SK-N-SH (cell line): ENCODE measurements at regions not wholly inside any gene's neighbourhood (a gene's known extent, or its start where the extent isn't known, plus 50 kb on each side); places are given as distances from the start of the nearest gene placed in this dataset.

Experiments
- CTCF ChIP-seq: fragments of 200-600 bp; sonication (generic); IDR thresholded peaks from 2 replicates; pipeline ENCODE4 v1.6.1; 2017; ENCODE audit warnings: antibody characterized with exemption, mild to moderate bottlenecking, moderate library complexity
- EP300 ChIP-seq, 2 experiments: IDR thresholded peaks; 2 replicates each; pipeline versions ENCODE4 v1.4.0 to v1.6.1; 2012; ENCODE audit warnings: borderline replicate concordance in 1 of 2, low read depth in 1 of 2, low read length in 1 of 2
- EZH2phosphoT487 ChIP-seq: fragments of 200-600 bp; sonication (generic); IDR thresholded peaks from 2 replicates; pipeline ENCODE4 v1.6.1; 2017; ENCODE audit warnings: low read depth, mixed run types, mild to moderate bottlenecking, antibody characterized with exemption, moderate library complexity, borderline replicate concordance
- FOXJ3 ChIP-seq: sonication (generic); formaldehyde crosslinking; IDR thresholded peaks from 2 replicates; pipeline ENCODE4 v1.5.1; 2020; ENCODE audit warnings: mild to moderate bottlenecking, missing genetic modification reagents
- GATA2 ChIP-seq: sonication (generic); formaldehyde crosslinking; IDR thresholded peaks from 2 replicates; pipeline ENCODE4 v1.5.0; 2020; ENCODE audit warnings: mild to moderate bottlenecking, missing genetic modification reagents
- JUND ChIP-seq: IDR thresholded peaks from 2 replicates; pipeline ENCODE4 v1.4.0; 2012
- MAX ChIP-seq: IDR thresholded peaks from 2 replicates; pipeline ENCODE4 v1.4.0; 2012; ENCODE audit warnings: low read depth
- NFIC ChIP-seq: IDR thresholded peaks from 2 replicates; pipeline ENCODE4 v1.4.0; 2012; ENCODE audit warnings: borderline replicate concordance
- NRF1 ChIP-seq: IDR thresholded peaks from 2 replicates; pipeline ENCODE4 v1.6.1; 2012; ENCODE audit warnings: low read depth, mild to moderate bottlenecking, low read length
- POLR2AphosphoS5 ChIP-seq: IDR thresholded peaks from 2 replicates; pipeline ENCODE4 v1.6.1; 2012; ENCODE audit warnings: low read depth, low read length
- SIN3A ChIP-seq: IDR thresholded peaks from 2 replicates; pipeline ENCODE4 v1.6.1; 2012; ENCODE audit warnings: low read depth, mild to moderate bottlenecking, low read length, moderate library complexity, borderline replicate concordance
- SMC3 ChIP-seq: IDR thresholded peaks from 2 replicates; pipeline ENCODE4 v1.6.1; 2012; ENCODE audit warnings: low read depth, low read length, improper control_type of control experiment
- TCF12 ChIP-seq: IDR thresholded peaks from 2 replicates; pipeline ENCODE4 v1.4.0; 2012
- USF2 ChIP-seq: fragments of 150-350 bp; IDR thresholded peaks from 2 replicates; pipeline ENCODE4 v1.6.1; 2017; ENCODE audit warnings: antibody characterized with exemption, low read length, low read depth, borderline replicate concordance

GRCh38 chr9:27672718-27673117 lies 99.4 kb upstream of the C9orf72 start:
- TF ChIP-seq CTCF = no peak
- TF ChIP-seq GATA2 (CRISPR knock-in tag) = no peak
- TF ChIP-seq EP300 (IDR thresholded peaks at IDR 0.05; ENCODE audit: borderline replicate concordance in 1 of 2, low read depth in 1 of 2, low read length in 1 of 2) = no peak
- no peak for TF ChIP-seq FOXJ3 (CRISPR knock-in tag)
- TF ChIP-seq USF2 = no peak
- no peak for TF ChIP-seq TCF12
- TF ChIP-seq NFIC = no peak
- TF ChIP-seq NRF1 = no peak
- TF ChIP-seq POLR2AphosphoS5 = no peak
- no peak for TF ChIP-seq SMC3
- no peak for TF ChIP-seq MAX
- no peak for TF ChIP-seq EZH2phosphoT487
- TF ChIP-seq SIN3A = no peak
- TF ChIP-seq JUND = no peak
